NCI-H1105 treated with DMSO at 0.1 percent for 48 hours (cell line): ENCODE measurements at regions not wholly inside any gene's neighbourhood (a gene's known extent, or its start where the extent isn't known, plus 50 kb on each side); places are given as distances from the start of the nearest gene placed in this dataset.

Source experiments
- DNase-seq: peaks from one replicate; lab custom pipeline; 2025; lab: John Stamatoyannopoulos, UW

DNA sequence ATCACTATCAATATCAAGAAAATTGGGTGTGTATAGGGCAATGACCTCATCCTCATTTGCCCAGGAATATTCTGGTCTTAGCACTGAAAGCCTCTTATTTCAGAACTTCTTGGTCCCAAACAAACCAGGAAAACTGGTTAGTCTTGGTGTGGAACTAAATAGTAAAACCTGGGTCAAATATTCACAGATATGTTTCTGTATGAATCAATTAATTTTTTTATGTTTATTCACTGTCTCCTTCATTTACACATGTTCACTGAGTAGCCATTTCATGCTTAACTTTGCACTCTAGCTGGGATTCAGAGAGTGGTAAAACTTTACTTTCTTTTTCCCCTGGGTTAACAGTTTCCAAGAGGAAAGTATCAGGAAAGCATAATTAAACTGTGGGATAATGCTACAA lies 113.7 kb upstream of the PAPPA start:
- no peak for DNase-seq

GRCh38 chr9:116042321-116042720 lies 111.3 kb upstream of the PAPPA start:
- DNase-seq, result no peak

DNA sequence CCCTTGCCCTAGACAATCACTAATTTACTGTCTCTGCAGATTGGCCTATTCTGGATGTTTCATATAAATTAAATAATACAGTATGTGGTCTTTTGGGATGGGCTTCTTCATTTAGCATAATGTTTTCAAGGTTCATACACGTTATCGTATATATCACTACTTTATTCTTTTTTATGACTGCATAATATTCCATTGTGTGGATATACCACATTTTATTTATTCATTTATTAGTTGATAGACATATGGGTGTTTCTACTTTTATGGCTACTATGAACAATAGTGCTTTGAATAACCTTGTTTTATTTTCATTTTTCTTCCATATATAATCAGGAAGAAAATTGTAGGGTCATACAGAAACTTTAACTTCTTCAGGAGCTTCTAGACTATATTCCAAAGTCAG lies 108.5 kb upstream of the PAPPA start:
- DNase-seq, result no peak

DNA sequence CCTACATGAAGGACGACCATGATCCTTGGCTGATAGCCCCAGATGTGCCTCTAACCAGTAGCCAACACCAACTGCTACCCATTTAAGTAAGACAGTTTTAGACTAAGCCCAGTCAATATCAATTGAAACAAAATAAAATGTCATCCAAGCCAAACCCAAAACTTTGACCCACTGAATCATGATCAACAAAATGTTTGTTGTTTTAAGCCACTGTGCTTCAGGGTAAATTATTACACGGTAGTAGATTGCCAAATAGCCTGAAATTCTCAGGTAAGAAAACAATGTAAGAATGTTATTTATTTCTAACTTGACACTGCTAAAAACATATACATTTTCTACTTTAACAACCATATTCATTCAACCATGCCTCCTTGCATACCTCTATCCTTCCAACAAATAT lies 105.5 kb upstream of the PAPPA start:
- no peak for DNase-seq

DNA sequence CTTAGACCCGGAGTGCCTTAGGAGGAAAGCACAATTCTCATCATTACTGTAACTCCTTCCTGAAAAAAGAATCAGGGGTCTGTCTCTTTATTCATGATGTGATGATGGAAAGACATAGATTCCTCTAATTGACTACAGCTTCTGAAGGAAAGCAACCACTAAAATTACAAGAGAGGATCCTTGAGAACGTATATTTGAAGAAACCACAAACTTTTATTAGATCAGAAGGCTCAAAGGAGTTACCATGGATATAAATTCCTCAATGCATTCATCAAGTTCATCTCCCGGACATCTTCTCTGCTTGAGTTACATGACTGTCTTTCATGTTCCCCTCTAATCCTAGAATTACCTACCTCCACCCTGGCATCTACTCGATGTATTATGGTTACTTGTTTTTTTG lies 104.1 kb upstream of the PAPPA start:
- DNase-seq, result no peak

GRCh38 chr9:116051528-116051927 lies 102.1 kb upstream of the PAPPA start:
- DNase-seq, result no peak

- no peak for DNase-seq
Measured at GRCh38 chr9:116055536-116055935, 98.1 kb upstream of the PAPPA start.

- no peak for DNase-seq
Measured at GRCh38 chr9:116057371-116057770, 96.2 kb upstream of the PAPPA start.

GRCh38 chr9:116058421-116058820 lies 95.2 kb upstream of the PAPPA start:
- no peak for DNase-seq

DNA sequence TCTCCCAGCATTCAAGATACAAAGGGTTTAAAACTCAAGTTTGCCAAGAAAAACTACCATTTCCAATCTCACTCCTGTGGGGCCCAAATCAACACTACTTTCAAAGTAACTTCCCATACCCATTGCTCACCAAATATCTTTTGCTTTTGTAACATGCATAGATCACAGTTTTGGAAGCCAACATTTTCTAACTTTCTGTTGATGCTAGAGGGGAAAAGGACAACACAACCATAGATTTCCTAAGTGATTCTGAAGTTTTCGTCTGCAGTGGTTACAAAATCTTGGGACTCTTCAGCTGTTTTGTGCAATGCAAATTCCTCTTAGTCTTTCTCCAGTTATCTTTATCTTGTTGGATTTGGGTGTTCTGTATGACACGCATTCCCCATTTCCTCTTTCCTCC lies 94.1 kb upstream of the PAPPA start:
- no peak for DNase-seq

DNA sequence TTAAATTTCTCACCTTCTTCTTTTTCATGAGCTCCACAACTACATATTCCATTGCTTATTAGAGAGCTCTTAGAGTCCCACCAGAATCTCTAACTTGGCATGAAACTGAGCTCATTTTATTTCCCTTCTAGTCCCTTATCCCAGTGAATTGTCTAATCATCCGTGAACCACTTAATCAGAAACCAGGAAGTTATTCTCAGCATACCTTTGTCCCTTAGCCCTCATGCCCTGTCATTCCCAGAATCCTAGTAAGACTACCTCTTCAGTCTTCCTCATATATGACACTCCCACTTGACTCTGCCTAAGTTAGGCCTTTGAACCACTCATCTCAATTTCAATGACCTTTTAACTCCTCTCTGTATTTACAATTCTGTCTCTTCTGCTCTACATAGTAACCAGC lies 93.0 kb upstream of the PAPPA start:
- no peak for DNase-seq

DNA sequence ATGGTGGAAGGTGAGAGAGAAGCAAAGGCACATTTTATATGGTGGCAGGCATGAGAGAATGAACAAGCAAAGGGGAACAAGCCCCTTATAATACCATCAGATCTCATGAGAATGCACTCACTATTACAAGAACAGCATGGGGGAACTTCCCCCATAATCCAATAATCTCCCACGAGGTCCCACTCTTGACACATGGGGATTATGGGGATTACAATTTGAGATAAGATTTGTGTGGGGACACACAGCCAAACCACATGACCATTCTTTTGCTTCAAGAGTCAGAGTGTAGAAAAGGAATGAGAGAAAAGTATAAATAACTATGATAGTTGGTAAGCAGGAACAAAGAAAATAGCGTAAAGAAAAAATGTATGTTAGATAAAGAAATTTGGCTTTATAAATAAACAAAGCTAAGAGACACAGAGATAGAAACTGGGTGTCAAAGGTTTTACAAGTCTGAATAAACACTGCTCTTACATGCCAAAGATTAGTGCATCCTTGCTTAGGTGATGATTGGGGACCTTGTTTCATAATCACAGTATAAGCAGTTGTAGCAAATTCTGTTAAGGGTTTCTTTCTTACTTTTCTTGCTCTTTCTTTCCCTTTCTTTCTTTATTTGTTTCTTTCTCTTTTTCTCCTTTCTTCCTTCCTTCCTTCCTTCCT lies 91.9 kb upstream of the PAPPA start:
- DNase-seq, result no peak

GRCh38 chr9:116062206-116062550 lies 91.4 kb upstream of the PAPPA start:
- no peak for DNase-seq

GRCh38 chr9:116064970-116065369 lies 88.6 kb upstream of the PAPPA start:
- DNase-seq, result no peak

DNA sequence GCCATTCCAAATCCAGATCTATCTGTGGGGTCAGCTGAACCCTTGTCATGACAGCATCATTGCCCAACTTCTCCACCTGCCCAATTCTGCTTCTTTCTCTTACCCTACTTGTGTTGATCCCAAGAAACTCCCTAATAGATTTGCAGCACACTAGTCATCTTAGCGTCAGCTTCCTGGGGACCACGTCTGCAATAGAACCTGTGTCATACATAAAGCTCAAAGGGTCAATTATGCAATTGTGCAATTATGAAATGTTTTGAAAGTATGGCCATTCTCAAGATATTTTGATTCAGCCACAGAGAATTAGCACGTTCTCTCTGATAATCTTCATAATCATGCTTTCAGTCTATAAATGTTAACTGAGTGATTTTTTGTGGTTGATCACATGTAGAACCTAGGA lies 87.4 kb upstream of the PAPPA start:
- no peak for DNase-seq

DNA sequence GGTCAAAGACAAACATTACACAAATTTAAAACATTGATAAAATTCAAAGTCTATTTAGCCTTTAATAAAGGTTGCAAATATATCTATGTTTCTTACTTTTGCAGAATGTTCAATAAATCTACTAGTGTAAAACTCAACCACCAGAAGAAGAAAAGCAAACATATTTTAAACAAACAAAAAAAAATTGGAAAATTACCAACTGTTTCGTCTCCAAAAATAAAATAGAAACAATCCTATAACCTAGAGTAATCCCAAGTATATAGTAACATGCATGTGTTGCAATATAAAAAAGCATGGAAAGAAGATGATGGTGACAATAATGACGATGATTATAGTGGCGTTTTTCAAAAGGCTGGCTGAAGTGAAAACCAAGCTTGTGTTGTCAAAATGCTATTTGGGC lies 86.0 kb upstream of the PAPPA start:
- no peak for DNase-seq

- DNase-seq, result no peak
Measured at GRCh38 chr9:116070256-116070914, 83.2 kb upstream of the PAPPA start.

DNA sequence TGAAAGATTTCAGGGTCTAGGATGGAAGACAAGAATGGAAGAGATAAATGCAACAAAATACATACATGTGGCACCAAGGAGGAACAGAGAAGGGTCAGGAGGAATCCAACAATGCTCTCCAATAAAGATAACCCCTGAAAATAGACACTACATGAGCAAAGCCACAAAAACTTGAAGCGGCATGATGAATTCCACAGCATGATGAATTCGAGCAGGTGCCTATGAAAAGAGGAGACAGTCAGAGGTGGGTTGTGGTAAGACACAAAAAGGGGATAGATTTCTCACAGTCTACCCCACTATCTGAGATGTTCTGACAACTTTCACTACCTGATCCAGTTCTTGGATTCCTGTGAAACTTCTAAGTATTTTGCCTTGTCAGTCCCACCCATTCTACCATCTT lies 81.5 kb upstream of the PAPPA start:
- DNase-seq, result no peak

DNA sequence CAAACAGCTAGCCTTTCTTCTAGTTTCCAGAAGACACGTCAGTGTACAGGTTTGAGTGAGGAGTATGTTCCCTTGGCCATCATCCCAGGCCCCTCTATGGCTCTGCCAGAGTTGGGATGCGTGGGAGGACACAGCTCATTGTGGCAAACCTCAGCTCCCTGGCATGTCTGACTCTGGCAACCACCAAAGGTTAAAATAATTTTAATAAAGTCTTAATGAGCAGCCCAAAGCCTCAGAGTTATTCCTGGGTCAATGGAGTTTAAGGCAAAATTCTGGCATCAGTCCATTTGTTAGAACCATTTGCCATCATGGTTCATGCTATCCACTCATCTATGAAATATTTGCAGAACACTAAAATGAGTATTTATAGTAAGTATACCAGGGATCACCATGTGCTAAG lies 79.8 kb upstream of the PAPPA start:
- DNase-seq, result no peak

DNA sequence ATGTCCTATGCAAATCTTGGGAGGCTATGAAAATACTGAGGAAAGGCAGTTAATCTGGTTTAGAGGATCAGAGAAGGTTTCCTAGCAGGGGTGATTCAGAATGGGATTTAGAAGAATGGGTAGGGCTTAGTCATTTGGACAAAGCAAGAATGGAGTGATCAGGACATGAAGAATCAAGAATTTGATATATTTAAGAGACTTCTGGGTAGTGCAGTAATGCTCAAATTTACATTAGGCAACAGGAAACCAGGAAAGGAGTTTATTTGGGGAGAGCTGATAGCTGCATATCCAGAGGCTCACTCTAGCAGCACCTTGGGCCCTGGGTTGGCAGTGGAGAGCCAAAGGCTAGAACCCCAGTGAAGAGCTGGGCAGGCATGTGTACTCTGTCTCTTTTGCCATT lies 78.9 kb upstream of the PAPPA start:
- no peak for DNase-seq

GRCh38 chr9:116075191-116075590 lies 78.4 kb upstream of the PAPPA start:
- no peak for DNase-seq

GRCh38 chr9:116078640-116079039 lies 75.0 kb upstream of the PAPPA start:
- DNase-seq, result no peak

DNA sequence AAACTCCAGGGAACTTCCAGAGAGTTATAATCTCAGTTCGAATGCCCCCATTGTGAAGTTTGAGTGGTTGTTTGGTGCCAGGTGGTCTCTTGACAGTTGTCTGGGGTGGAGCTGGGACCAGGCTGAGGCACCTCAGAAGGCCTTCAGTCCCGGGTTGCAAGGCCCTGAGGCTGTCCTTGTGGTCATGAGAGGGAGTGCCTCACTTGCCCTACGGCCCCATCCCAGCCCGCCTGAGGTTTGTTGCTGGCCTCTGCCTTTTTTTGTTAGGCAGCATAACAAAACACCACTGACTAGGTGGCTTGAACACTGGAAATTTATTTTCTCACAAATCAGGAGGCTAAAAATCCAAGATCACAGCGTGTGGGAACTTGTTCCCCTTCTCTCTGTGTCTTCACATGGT lies 73.0 kb upstream of the PAPPA start:
- no peak for DNase-seq

DNA sequence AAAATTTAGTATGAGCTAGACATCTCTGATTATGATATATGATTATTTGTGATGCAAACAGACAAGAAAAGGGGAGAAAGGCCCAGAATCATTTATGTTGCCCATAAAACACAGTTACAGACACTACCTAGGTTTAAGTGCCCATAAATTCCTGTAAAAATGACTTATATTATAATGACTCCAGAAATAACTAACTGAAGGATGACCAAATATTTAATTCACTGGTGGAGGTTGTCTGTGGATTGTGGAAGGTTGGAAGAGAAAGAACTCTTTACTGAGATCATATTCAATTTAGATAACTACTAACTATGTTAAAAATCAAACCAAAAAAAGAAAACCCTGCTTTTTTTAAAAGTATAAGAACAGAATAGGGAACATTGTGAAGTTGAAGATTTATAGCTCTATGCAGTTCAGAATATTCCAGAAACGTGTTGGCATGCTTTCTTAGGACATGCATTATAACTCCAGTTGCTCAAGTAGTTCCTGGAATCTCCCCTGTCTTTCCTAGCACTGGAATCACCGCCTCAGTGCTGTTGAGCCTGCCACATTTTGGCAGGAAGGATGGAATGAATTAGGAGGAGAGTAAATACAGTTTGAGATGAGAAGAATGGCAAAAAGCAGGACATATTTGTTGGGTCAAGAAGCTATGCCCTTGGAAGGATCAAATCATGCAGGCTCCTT lies 72.0 kb upstream of the PAPPA start:
- no peak for DNase-seq
